ENCODE measurements at regions not wholly inside any gene's neighbourhood (a gene's known extent, or its start where the extent isn't known, plus 50 kb on each side); places are given as distances from the start of the nearest gene placed in this dataset.

GRCh38 chr14:98163873-98164272 lies 1108.1 kb downstream of the BCL11B start:
- TF ChIP-seq CTCF (conservative IDR thresholded peaks at IDR 0.05) = no peak
- TF ChIP-seq ZFX (IDR thresholded peaks at IDR 0.05) = no peak
